Activated naive CD4-positive, alpha-beta T cell treated with anti-CD3 and anti-CD28 coated beads for 36 hours (primary cell): ENCODE measurements at regions not wholly inside any gene's neighbourhood (a gene's known extent, or its start where the extent isn't known, plus 50 kb on each side); places are given as distances from the start of the nearest gene placed in this dataset.

Experiments used
- CTCF ChIA-PET: fragments of 350-600 bp; sonication (Branson Sonifier 250); formaldehyde crosslinking; loops from one replicate; lab custom pipeline; 2021; ENCODE audit warnings: antibody characterized with exemption; lab: Charles Lee
- DNase-seq: peaks from one replicate; pipeline ENCODE4 v3.0.0-alpha.2; 2020
- H3K27ac Mint-ChIP-seq: one replicate; pipeline ENCODE4 v1.8.0; 2021; ENCODE audit warnings: mild to moderate bottlenecking, mixed read lengths
- H3K27me3 Mint-ChIP-seq: one replicate; pipeline ENCODE4 v1.8.0; 2021; ENCODE audit warnings: low read depth, mixed read lengths
- H3K36me3 Mint-ChIP-seq: one replicate; pipeline ENCODE4 v1.8.0; 2021; ENCODE audit warnings: low read depth, mixed read lengths
- H3K4me1 Mint-ChIP-seq: one replicate; pipeline ENCODE4 v1.8.0; 2021; ENCODE audit warnings: low read depth, mixed read lengths
- H3K4me3 Mint-ChIP-seq: one replicate; pipeline ENCODE4 v1.8.0; 2021; ENCODE audit warnings: mild to moderate bottlenecking, moderate library complexity, mixed read lengths
- H3K9me3 Mint-ChIP-seq: one replicate; pipeline ENCODE4 v1.8.0; 2021; ENCODE audit warnings: mixed read lengths
- intact Hi-C: fragments of 100-400 bp; cut with micrococcal nuclease; formaldehyde crosslinking; loops from one replicate; pipeline ENCODE4 v1.15.1; 2023

DNA sequence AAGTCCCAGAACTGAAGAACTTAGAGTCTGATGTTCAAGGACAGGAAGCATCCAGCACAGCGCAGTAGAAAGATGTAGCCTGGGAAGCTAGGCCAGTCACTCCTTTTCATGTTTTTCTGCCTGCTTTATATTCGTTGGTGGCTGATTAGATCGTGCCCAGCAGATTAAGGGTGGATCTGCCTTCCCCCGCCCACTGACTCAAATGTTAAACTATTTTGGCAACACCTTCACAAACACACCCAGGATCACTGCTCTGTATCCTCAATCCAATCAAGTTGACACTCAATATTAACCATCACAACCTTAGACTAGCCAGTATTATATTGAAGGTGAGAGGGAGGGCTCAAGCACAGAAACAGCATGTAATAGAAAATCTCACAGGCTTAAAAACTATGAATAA is 222.9 kb downstream of the C12orf50 start:
- DNase-seq: no peak

DNA sequence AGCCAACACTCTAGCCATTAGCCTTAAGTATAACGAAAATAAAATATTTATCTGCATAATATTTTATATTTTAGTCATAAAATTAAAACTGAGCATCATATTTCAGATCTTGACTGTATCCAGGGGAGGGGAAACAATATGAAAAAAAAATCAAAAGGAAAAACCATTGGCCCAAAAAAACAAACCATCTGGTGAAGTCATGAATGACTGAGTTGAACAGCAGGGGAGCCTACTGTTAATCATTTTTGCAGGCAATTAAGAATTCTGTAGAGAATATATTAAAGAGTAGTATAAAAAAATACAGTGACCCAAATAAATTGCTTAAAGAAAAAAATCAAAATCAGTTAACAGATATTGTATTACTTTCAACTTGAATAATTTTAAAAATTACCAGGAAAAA is 224.8 kb downstream of the C12orf50 start:
- intact Hi-C loops: no loop called here
- H3K27me3 Mint-ChIP-seq: no peaks in the 10 kb centered on the region
- H3K27ac Mint-ChIP-seq: no peak overlapping the region

More for the DNA sequence above, 222.9 kb downstream of the C12orf50 start:
- no peaks in the 10 kb centered on the region for H3K4me1 Mint-ChIP-seq
- H3K9me3 Mint-ChIP-seq: no peaks in the 10 kb centered on the region
- H3K4me3 Mint-ChIP-seq: no peak overlapping the region
- no peak overlapping the region for H3K27ac Mint-ChIP-seq
- H3K36me3 Mint-ChIP-seq: no peaks in the 10 kb centered on the region
- intact Hi-C loops: no loop called here
- CTCF ChIA-PET: no interaction called here
- no peaks in the 10 kb centered on the region for H3K27me3 Mint-ChIP-seq

DNA sequence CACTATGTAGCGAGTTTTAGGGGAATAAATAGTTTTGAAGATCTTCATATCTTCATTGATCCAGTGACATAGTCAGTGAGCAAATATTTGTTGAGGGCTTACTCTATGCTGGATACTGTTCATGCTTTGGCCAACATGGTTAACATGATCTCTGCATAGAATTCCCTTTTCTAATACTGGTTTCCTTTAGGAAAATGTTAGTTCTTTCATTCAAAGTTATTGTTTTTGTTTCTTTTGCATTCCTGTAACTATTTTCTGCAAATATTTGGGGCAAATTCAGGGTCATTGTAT is 226.5 kb downstream of the C12orf50 start:
- Mint-ChIP-seq H3K4me3 (no peak overlapping the region), H3K36me3 (peaks cover 2% of the 10 kb centered on the region), H3K27ac (no peak overlapping the region), H3K4me1 (no peaks in the 10 kb centered on the region), H3K9me3 (no peaks in the 10 kb centered on the region), H3K27me3 (no peaks in the 10 kb centered on the region)
- DNase-seq: no peak
- CTCF ChIA-PET: no interaction called here
- intact Hi-C loops: no loop called here

More for the DNA sequence above, 224.8 kb downstream of the C12orf50 start:
- peaks cover 2% of the 10 kb centered on the region for H3K36me3 Mint-ChIP-seq
- H3K4me3 Mint-ChIP-seq: no peak overlapping the region
- no peaks in the 10 kb centered on the region for H3K4me1 Mint-ChIP-seq
- H3K9me3 Mint-ChIP-seq: no peaks in the 10 kb centered on the region
- no peak for DNase-seq
- CTCF ChIA-PET: no interaction called here

DNA sequence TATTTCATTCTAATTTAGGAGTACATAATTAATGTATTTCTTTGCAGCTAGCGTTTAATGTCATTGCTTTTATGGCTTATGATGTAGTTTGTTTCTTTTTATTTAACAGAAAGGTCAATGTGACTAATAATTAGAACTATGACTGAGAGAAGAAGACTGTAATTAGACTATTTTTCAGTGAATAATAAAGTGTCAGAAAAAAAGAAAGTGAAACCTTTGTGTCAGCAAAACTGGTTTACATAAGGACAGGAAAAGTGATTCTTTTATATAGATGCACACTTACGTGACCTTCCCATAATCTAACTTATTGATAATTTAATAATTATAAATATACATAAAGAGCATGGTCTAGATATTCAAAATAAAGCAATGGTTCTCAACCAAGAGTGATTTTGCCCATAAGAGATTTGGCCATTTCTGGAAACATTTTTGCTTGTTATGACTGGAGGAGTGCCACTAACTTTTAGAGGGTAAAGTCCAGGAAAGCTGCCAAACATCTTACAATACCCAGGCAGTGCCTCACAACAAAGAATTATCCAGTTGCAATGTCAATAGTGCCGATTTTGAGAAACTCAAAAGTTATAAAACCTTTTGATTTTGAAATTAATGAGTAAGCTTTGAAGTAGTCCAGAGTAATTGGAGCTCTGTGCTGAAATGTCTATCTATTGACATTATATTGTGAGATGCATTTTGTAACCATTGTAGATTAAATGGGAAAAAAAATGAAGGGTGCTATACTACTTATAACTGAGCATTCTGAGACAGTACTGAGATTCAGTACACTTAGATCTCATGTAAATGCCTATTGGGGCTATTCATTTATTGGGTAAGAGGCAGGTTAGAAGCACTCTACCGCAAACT is 227.1 kb downstream of the C12orf50 start:
- H3K4me1 Mint-ChIP-seq: no peaks in the 10 kb centered on the region
- no peak for DNase-seq
- CTCF ChIA-PET: no interaction called here
- intact Hi-C loops: no loop called here
- H3K9me3 Mint-ChIP-seq: no peaks in the 10 kb centered on the region
- no peak overlapping the region for H3K27ac Mint-ChIP-seq
- no peaks in the 10 kb centered on the region for H3K27me3 Mint-ChIP-seq
- H3K4me3 Mint-ChIP-seq: no peak overlapping the region
- H3K36me3 Mint-ChIP-seq: peaks cover 2% of the 10 kb centered on the region

DNA sequence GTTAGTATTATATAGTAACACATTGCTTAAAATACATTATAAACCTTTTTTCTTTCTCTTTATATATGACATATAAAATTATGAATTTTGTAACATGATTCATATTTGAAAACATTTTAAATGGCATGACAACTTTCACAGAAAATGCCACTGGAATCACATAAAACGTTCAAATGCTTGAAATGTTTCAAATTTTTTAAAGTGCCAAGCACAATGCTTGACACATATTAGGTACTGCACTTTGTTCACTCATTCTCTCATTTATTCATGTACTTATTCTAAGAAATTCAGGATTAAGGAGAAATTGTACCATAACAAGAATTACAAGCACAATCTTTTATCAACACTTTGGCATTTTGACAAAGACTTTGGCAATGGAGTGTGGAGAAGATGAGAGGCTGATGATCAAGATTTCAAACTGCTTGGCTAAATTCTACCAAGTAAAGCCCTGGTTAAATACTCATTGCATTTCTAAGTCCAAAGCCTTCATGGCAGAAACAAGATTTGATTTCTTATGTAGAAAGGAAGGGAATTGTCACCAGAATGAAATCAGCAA is 232.2 kb downstream of the C12orf50 start:
- CTCF ChIA-PET: no interaction called here
- no peak for DNase-seq
- Mint-ChIP-seq H3K4me3 (no peak overlapping the region), H3K27me3 (no peaks in the 10 kb centered on the region), H3K9me3 (no peaks in the 10 kb centered on the region), H3K4me1 (no peaks in the 10 kb centered on the region), H3K27ac (no peak overlapping the region), H3K36me3 (peaks cover 2% of the 10 kb centered on the region)
- intact Hi-C loops: no loop called here

DNA sequence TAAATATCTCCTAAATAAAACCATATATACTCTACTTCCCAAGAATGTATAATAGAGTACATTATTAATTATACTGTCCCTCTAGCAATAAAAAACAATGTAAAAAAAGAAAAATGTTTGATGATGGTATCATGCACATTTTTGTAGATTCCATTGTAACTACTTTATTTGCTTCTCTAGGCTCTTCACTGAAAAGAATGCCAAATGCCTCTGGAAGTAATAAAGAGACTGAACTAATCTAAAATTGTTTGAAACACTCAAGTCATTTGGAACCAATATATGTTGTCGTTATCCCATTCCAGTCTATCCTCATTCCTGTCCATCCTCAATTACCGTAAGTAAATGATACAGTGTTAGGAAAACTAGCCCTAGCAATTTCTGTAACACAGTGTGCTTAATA is 233.6 kb downstream of the C12orf50 start:
- Mint-ChIP-seq H3K4me3 (no peak overlapping the region), H3K27ac (no peak overlapping the region), H3K4me1 (no peaks in the 10 kb centered on the region), H3K9me3 (no peaks in the 10 kb centered on the region), H3K36me3 (peaks cover 2% of the 10 kb centered on the region), H3K27me3 (no peaks in the 10 kb centered on the region)
- intact Hi-C loops: no loop called here
- CTCF ChIA-PET: no interaction called here
- DNase-seq: no peak

DNA sequence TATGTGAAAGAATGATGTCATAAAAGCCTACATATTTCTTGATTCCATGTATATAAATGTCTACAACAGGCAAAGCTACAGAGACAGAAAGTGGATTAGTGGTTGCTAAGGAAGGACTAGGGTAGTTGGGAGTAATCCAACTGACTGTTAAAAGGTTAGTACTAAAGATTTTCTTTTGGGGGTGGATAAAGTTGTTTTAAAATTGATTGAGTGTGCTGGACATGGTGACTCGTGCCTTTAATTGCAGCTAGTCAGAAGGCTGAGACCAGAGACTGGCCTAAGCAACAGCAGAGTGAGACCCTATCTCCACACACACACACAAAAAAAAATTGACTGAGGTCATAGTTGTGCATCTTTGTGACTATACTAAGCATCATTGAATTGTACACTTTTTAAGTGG is 234.3 kb downstream of the C12orf50 start:
- Mint-ChIP-seq H3K4me1 (no peaks in the 10 kb centered on the region), H3K27ac (no peak overlapping the region), H3K36me3 (no peaks in the 10 kb centered on the region), H3K4me3 (no peak overlapping the region), H3K9me3 (no peaks in the 10 kb centered on the region), H3K27me3 (no peaks in the 10 kb centered on the region)
- intact Hi-C loops: no loop called here
- CTCF ChIA-PET: no interaction called here
- DNase-seq: no peak

DNA sequence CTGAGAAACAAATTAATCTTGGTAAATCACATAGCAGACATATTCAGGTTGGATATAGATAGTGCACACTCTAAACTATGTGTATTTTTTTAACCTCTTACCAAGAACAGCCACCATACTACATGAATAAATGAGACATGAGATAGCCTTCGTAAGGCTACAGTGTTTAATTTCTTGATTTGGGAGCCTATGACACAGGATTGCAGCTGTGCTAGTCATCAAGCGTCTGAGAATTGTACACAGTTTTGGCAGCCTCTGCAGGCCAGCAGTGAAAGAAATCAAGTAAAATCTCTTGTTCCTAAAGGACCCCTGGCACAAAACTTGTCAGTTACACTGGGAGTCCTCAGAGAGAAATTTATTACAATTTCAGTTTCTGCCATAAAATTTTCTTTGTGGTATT is 236.1 kb downstream of the C12orf50 start:
- no peak for DNase-seq
- no peaks in the 10 kb centered on the region for H3K4me1 Mint-ChIP-seq
- no peak overlapping the region for H3K4me3 Mint-ChIP-seq
- intact Hi-C loops: no loop called here
- CTCF ChIA-PET: no interaction called here
- no peaks in the 10 kb centered on the region for H3K27me3 Mint-ChIP-seq
- no peaks in the 10 kb centered on the region for H3K36me3 Mint-ChIP-seq
- no peaks in the 10 kb centered on the region for H3K9me3 Mint-ChIP-seq
- no peak overlapping the region for H3K27ac Mint-ChIP-seq

DNA sequence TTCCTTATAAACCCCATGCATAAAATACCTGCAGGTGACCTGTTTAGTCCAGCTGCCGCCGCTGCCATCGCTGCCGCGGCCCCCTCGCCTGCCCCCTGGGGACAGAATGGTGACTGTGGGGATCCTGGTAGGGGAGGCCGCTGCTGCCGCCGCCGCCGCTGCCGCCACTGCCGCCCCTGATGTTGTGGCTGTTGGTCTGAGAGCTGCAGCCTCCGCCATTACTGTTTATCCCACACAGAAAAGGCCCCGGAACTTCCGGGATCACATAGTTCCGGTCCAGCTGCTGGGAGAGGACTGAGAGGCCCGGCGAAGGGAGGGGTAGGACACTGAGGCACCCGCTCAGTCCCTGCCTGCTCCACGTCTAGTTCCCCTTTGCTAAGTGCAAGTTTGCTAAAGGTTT is 244.9 kb downstream of the C12orf50 start:
- Mint-ChIP-seq H3K9me3 (no peaks in the 10 kb centered on the region), H3K4me1 (no peaks in the 10 kb centered on the region), H3K4me3 (no peak overlapping the region), H3K27me3 (no peaks in the 10 kb centered on the region), H3K36me3 (no peaks in the 10 kb centered on the region), H3K27ac (no peak overlapping the region)
- no peak for DNase-seq
- CTCF ChIA-PET: no interaction called here
- intact Hi-C loops: no loop called here

DNA sequence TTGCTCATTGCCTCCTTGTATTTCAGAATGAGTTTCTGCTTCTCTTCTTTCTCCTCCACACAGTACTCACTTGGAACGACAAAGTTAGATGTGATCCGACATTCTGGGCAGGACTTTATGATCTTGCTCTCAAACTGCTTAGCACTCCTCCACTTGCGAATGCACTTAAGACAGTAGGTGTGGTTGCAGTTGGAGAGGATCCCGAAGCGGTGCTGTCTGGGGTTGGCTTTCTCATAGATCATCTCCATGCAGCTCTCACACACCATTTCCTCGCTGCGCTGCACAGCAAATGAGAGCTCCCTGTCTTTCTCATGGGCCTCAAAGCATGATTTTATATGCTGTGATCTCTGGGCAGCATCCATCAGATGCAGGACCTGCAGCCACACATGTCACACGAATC is 245.7 kb downstream of the C12orf50 start:
- Mint-ChIP-seq H3K4me1 (no peaks in the 10 kb centered on the region), H3K36me3 (no peaks in the 10 kb centered on the region), H3K9me3 (no peaks in the 10 kb centered on the region), H3K4me3 (no peak overlapping the region), H3K27me3 (no peaks in the 10 kb centered on the region), H3K27ac (no peak overlapping the region)
- CTCF ChIA-PET: no interaction called here
- intact Hi-C loops: no loop called here
- DNase-seq: no peak

DNA sequence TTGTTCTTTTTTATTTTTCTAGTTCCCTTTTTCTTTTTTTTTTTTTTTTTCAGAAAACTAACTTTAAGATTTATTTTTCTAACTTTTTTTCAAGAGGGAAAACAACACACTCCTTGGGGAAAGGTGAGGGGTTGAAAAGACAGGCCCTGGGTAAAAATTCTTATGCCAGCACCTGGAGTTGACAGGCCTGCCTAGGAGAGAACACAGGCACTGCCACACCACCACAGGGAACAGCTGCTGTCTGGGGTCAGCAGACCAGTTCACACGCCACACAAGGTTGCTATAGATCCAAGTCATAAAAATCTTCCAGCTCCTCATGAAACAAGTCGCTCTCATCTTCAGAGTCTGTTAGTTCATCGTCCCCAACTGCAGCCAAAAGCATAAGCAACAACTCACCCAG is 246.4 kb downstream of the C12orf50 start:
- Mint-ChIP-seq H3K27ac (no peak overlapping the region), H3K27me3 (no peaks in the 10 kb centered on the region), H3K36me3 (no peaks in the 10 kb centered on the region), H3K9me3 (no peaks in the 10 kb centered on the region), H3K4me3 (no peak overlapping the region), H3K4me1 (no peaks in the 10 kb centered on the region)
- DNase-seq: no peak
- intact Hi-C loops: no loop called here
- CTCF ChIA-PET: no interaction called here

DNA sequence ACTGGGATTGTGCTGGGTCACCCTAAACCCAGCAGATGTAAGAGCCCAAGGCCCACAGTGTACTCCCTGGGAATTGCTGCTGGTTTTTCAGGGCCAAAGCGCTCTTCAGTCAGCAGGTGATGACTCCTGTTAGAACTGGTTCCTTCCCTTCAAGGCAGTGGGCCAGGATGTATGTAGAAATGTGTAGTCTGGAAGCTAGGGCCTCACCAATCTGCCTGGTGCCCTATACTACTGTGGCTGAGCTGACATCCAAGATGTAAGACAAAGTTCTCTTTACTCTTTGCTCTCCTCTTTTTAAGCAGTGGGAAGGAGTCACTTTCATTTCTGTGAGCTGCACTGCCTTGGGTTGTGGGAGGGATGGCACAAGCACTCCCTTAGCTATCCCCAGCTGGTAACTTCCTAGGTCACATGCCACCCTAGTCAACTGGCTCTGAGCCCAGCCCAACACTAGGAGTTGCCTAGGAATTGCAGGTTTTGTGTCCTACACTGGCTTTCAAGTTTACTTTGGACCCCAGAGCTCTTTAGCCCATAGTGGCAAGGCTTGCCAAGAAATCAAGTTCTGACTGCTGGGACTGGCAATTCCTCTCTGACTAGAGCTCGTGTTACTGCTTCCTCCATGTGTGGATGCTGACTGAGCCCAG is 249.2 kb downstream of the C12orf50 start:
- Mint-ChIP-seq H3K9me3 (no peaks in the 10 kb centered on the region), H3K4me3 (no peak overlapping the region), H3K36me3 (no peaks in the 10 kb centered on the region), H3K27ac (no peak overlapping the region), H3K27me3 (no peaks in the 10 kb centered on the region), H3K4me1 (no peaks in the 10 kb centered on the region)
- intact Hi-C loops: no loop called here
- CTCF ChIA-PET: interaction anchor here (1.0 kb wide), 1 partner anchor 15 kb away, joined by 3 read pairs; no protein-coding TSS in a partner anchor
- no peak for DNase-seq

DNA sequence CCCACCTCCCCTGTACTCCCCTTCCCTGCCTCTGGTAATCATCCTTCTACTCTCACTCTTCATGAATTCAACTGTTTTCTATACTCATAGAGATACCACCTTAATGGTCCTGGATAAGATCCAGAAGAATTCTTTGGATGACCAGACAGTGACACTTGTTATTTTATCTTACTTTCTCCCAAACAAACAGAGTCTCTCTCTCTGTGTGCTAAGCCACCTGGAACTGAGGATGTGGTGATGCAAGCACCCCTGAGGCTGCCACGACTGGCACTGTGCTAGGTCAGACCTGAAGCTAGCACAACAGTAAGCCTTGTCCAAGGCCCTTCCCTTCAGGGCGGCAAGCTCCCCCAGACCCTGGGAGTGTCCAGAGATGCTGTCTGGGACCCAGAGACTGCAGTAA is 250.2 kb downstream of the C12orf50 start:
- intact Hi-C loops: no loop called here
- no peak overlapping the region for H3K4me3 Mint-ChIP-seq

More for the DNA sequence above, 250.2 kb downstream of the C12orf50 start:
- Mint-ChIP-seq H3K27me3 (no peaks in the 10 kb centered on the region), H3K4me1 (no peaks in the 10 kb centered on the region), H3K27ac (no peak overlapping the region), H3K9me3 (no peaks in the 10 kb centered on the region), H3K36me3 (no peaks in the 10 kb centered on the region)
- no peak for DNase-seq
- CTCF ChIA-PET: interaction anchor here (1.0 kb wide), 1 partner anchor 14 kb away, joined by 3 read pairs; no protein-coding TSS in a partner anchor
